Right renal cortex interstitium (tissue), 3 donors: ENCODE measurements at regions not wholly inside any gene's neighbourhood (a gene's known extent, or its start where the extent isn't known, plus 50 kb on each side); places are given as distances from the start of the nearest gene placed in this dataset.

Experiments
- DNase-seq, 3 donors: peaks; one replicate each; pipeline ENCODE4 v3.0.0-alpha.2; 2013; ENCODE audit warnings: low read depth in 3 of 3, low spot score in 2 of 3

DNA sequence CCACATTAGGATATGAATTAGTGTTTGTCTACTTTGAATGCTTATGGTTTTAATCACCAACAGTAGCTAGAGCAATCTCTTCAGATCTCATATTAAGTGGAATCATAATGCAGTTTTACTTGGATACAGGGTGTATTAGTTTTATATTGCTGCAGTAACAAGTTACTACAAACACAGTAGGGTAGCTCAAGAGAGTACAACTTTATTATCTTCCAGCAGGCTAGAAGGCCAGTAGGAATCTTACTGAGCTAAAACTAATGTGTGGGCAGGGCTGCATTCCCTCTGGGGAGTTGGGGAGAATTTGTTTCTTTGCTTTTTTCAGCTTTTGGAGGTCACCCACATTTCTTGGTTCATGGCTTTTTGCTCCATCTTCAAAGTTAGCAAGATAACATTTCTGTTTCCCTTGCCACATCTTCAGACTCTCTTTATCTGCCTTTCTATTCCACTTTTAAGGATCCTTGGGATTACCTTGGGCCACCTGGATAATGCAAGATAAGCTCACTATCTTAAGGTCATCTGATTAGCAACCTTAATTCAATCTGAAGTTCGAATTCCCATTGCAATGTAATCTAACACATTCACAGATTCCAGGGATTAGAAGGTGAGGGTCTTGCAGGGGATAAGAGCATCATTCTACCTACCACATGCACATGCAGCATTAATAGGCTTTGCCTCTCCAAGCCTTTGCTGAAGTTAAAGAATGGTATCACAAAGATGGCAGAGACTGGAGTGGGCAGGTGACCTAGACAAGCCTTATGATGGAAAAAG lies 134.1 kb upstream of the SLC10A2 start:
- DNase-seq = no peak

DNA sequence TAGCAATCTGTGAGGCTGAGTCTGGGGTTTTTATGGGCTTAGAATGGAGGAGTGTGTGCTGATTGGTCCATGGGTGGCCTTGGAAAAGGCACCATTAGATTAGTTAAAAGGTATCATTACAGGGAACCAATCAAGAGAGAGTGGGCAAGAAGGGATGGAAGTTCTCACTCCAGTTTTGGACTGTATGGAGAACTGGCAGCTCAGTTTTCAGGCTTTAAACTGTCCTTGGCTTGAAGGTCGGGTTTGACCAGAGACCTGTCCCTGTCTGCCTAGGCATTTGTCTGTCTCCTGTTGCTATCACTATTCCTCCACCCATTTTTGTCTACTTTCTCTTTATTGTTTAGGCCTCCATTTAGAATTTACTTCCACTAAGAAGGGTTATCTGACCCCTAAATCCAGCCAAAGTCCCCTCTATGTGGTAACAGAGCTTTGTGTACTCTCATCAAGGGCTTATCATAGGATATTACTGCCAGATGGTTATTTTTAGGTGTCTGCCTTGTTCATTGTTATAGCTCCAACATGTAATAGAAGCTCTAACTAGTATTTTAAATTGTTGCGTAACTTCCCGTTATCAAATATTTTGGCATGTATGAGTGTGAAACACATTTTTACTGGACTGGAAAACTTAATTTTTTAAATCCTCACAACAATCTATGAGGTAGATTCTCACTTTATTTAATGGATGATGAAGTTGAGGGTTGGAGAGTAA lies 133.3 kb upstream of the SLC10A2 start:
- no peak for DNase-seq

DNA sequence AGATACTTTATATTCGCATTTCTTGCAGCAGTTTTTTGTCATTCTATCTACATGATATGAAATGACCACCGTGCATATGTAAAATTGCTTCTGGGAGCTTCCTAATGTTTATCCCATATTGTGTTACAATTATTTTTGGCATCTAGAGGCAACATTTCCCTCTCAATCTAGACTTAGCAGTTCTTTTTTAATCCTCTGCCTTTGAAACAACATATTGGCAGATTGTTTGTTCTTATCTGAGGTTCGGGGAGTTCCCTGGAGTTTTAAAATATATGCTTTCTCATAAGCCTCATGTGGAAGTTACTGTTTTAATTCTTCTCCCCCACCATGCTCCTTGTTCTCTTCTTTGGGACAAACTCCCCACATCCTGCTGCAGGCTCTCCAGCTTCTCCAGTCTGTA lies 130.1 kb upstream of the SLC10A2 start:
- DNase-seq = no peak

- DNase-seq = no peak
Observed at GRCh38 chr13:103195762-103196161, 129.5 kb upstream of the SLC10A2 start.

DNA sequence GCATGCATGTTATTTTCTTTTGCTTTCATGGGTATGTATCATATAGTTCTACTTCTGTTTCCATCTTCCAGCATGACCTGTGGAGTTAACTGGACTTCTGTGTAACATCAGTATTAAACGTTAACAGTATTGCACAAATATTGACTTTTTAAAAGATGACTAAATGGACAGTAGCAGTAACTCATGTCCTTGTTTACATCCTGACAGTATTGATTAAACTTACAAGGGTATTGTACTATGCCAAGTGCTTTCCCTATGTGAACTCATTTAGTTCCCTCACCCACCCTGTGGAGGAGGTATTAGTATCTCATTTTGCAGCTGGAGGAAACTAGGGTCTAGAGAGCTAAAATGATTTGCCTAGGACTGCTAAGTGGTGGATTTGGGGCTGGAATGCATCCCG lies 128.7 kb upstream of the SLC10A2 start:
- no peak for DNase-seq

- DNase-seq = no peak
Observed at GRCh38 chr13:103192511-103193135, 126.4 kb upstream of the SLC10A2 start.

DNA sequence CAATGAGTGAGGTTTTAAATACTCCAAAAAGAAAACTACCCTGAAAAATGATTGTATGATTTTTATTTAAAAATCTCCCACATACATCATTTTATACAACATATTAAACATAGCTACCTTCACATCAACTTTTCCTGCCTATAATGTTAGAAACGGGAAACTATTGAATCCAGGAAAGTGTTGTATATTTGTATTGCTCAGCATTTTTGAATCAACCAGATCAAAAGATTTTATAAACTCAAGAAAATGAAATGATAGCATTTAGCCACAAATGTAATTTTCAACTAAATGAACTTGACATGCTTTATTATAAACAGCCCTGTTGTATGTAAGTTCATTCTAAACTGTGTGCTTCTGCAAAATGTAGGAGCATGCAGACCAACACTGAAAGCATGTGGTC lies 124.6 kb upstream of the SLC10A2 start:
- no peak for DNase-seq

- peak in 1 of 3 donors; percentile 36 for DNase-seq
Observed at GRCh38 chr13:103188713-103189326, 122.6 kb upstream of the SLC10A2 start.

- DNase-seq = no peak
Observed at GRCh38 chr13:103187721-103188156, 121.5 kb upstream of the SLC10A2 start.

- no peak for DNase-seq
Observed at GRCh38 chr13:103184413-103184812, 118.2 kb upstream of the SLC10A2 start.

DNA sequence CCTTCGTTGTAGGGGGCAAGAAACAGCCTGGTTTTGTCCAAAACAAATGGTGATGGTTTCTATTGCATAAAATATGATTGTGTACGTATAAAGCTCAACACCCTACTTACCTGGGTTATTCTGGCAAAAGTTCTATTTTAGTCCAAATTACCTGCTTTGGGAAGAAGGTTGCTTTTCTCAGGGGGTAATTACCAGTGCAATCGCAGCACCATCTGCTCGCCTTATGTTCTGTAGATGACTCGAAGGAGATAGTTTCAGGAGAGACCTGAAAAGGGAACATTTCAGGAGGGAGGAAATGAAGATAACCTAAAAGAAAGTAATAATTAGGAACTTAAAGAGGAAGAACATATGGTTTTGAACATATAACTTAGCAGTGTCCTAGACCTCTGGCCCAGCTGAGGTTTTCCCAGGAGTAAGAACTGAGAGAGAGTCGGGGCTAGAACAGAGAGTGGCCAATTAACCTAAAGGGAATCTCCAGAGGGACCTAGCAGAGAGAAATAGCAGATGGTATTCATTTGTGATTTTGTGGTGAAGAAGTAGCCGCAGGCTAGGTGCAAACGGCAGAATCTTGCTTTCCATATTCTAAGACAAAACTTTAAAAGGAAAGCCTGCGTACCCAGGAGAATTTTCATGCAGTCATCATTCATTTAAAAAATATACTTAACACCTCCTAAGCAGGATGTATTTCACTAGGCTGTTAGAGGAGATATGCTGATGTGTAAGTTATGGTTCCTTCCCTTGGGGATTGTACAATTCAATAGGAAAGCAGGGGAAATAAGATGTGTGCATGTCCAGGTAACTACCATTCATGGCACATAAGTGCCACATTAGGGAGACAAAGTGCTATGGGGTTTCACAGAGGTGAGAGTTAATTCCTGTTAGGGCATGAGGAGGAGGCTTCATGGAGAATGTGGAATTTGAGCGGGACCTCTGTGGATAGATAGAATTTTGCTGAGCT lies 113.0 kb upstream of the SLC10A2 start:
- DNase-seq = no peak

DNA sequence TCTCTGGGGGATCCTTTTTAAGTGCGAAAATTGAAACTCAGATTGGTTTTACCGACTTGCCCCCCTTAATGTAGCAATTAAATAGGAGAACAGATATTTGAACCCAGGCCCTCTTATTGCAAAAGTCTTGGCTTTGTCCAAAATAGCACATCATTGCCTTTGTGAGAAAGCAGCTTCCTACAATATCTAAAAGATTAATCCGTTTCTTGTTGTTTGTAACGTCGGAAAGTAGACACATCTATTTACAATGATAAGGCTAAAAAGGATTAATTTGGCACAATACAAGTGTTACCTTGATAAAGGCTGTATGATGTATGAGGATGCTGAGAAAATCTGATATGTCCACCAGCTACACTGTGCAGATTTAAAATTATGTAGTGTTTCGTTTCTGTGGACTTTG lies 108.7 kb upstream of the SLC10A2 start:
- DNase-seq = no peak

GRCh38 chr13:103168901-103169508 lies 102.8 kb upstream of the SLC10A2 start:
- no peak for DNase-seq

- no peak for DNase-seq
Observed at GRCh38 chr13:103164251-103164650, 98.0 kb upstream of the SLC10A2 start.

DNA sequence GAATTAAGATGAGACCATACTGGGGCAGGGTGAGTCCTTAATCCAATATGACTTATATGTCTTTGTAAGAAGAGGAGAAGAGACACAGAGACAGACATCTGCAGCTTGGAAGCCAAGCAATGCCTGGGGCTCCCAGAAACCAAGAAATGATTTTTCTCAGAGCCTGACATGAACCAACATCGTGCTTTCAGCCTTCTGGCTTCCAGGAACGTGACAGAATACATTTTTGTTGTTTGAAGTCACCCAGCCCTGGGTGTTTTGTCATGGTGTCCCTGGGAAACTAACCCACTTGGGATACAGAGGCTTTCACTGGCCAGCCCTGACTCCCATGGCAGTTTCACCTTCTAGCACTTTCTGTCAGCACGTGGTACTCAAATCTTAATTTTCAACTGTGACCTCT lies 95.3 kb upstream of the SLC10A2 start:
- no peak for DNase-seq

- DNase-seq = no peak
Observed at GRCh38 chr13:103157434-103158145, 91.4 kb upstream of the SLC10A2 start.

DNA sequence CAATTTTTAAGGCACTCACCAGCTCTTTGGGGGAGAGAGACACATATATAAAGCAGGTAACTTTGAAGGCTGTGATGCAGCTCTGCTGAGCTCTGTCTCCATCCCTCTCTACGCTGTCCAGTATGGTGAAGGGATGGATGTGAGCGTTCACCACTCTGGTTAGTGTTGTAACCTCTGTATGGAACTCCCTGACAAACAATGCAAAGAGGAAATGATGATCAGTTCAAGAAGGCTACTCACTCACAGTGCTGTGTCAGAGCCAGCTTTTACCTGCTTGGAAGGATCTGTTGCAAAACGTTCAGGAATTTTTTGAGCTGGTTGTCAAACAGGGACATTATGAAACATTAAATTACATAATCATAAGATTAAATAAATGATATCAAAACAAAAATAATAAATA lies 90.8 kb upstream of the SLC10A2 start:
- DNase-seq = no peak

- DNase-seq = no peak
Observed at GRCh38 chr13:103156346-103156998, 90.3 kb upstream of the SLC10A2 start.

GRCh38 chr13:103153466-103153865 lies 87.2 kb upstream of the SLC10A2 start:
- DNase-seq = no peak
